ENCODE measurements at regions not wholly inside any gene's neighbourhood (a gene's known extent, or its start where the extent isn't known, plus 50 kb on each side); places are given as distances from the start of the nearest gene placed in this dataset.
"Not testable (repeated sequence)": the region's sequence is repeated elsewhere in the genome, so short reads cannot be mapped to it uniquely, and the experiment has no call there.

DNA sequence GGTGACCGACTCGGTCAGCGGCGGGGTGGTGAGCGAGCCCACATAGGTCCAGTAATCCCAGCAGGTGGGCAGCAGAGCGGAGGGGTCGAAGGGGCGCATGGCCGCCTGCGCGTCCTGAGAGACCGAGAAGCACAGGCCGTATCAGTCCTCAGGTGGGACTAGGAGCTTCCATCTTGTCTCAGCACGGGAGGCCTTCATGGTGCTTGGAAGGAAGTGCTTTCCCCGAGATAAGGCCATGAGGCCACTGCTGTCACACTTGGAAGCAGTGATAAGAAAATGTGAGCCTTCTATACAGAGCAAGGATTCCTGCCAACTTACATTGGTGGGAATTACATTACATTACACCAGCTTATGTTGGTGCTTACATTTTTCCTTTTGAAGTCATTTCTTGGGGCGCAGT, 62.6 kb upstream of the METTL9 start:
- DNase-seq, result not testable (repeated sequence)

DNA sequence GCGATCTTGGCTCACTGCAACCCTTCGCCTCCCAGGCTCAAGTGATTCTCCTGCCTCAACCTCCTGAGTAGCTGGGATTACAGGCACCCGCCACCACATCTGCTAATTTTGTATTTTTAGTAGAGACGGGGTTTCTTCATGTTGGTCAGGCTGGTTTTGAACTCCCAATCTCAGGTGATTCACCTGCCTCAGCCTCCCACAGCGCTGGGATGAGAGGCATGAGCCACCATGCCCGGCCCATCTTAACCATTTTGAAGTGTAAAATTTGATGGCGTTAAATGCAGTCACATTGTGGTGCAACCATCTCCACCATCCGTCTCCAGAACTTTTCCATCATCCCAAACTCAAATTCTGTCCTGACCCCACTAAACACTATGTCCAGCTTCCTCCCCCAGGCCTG, 61.8 kb upstream of the METTL9 start:
- not testable (repeated sequence) for DNase-seq

GRCh38 chr16:21539107-21539618, 60.2 kb upstream of the METTL9 start:
- DNase-seq, result not testable (repeated sequence)

DNA sequence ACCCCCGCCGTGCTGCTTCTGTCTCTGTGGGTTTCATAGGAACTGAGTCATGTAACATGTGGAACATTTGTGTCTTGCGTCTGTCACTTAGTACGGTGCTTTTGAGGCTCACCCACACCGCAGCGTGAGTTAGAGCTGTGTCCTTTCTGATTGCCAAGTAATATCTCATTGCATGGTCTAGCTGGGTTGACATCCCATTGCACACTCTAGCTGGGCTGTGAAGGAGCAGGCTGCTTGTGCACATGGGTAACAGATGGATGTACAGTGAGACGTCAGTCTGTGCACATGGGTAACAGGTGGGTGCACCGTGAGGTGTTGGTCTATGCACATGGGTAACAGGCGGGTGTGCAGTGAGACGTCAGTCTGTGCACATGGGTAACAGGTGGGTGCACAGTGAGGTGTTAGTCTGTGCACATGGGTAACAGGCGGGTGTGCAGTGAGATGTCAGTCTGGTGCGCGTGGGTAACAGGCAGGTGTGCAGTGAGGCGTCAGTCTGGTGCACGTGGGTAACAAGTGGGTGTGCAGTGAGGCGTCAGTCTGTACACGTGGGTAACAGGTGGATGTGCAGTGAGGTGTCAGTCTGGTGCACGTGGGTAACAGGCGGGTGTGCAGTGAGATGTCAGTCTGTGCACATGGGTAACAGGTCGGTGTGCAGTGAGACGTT, 58.5 kb upstream of the METTL9 start:
- peak; percentile 94 for DNase-seq

DNA sequence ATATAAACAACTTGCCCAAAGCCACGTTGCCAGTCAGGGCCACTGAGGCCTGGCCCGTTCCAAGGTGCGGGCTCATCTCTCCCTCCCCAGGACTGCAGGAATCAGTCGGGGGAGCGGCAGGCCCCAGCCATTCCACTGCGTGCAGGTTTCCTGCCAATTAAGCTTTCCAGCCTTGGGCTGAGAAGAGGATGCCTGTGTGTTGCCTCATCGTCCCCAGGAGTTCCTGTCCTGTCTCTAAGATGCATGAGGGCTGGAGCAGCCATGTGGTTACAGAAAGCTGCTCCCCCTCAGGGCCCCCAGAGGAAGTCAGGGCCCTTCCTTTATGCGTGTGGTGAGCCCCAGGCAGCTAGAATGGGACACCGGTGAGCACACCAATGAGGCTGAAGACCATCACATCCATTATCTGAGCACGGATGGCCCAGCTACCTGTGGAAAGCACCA, 57.7 kb upstream of the METTL9 start:
- DNase-seq, result peak; percentile 81

GRCh38 chr16:21542075-21542474, 57.3 kb upstream of the METTL9 start:
- not testable (repeated sequence) for DNase-seq

- DNase-seq, result not testable (repeated sequence)
Measured at GRCh38 chr16:21542491-21543124, 56.8 kb upstream of the METTL9 start.

- not testable (repeated sequence) for DNase-seq
Measured at GRCh38 chr16:21543151-21543836, 56.1 kb upstream of the METTL9 start.

DNA sequence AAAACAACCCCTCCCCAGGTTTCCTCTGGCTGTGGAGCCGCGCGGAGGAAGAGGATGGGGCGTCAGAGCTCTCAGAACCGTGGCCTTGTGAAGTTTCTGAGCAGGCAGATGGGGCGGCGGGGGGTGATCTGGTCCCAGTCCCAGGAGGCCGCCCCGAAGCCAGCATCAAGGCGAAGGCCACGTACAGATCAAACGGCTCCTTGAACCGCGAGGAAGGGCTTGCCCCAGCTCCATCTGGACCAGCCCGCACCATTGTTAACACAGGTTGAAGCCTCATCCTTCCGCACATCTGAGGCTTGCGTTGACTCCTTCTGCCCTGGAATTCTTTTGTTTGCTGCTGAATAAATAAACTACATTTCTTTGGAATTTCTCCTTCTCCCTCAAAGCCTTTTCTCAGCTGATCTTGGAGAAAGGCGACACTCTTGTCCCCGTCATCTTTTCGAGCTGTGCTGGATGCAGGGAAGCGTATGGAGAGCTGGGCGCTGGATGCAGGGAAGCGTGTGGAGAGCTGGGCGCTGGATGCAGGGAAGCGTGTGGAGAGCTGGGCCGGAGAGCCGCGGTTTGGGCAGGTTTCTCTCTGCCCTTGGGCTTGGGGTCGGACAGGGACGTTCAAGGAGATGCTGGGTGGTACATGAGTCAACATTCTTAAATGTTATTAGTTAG, 53.6 kb upstream of the METTL9 start:
- DNase-seq, result not testable (repeated sequence)

DNA sequence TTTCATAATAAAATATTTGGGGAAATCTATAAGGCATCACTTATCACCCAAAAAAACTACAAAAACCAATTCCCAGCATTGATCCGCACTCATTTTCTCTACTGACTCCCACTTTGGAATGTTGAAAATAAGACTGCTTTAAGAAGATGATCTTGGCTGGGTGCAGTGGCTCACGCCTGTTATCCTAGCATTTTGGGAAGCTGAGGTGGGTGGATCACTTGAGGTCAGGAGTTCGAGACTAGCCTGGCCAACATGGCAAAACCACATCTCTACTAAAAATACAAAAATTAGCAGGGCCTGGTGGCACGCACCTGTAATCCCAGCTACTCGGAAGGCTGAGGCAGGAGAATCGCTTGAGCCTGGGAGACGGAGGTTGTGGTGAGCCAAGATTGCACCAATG, 50.0 kb upstream of the METTL9 start:
- DNase-seq, result not testable (repeated sequence)

Measured in activated CD8-positive, alpha-beta memory T cell treated with anti-CD3 and anti-CD28 coated beads for 24 hours (primary cell).